ENCODE measurements at regions not wholly inside any gene's neighbourhood (a gene's known extent, or its start where the extent isn't known, plus 50 kb on each side); places are given as distances from the start of the nearest gene placed in this dataset.

- no TSS peak for BruUV-seq (replicated peaks)
- POLR2A ChIA-PET, result no interaction called here
Measured at GRCh38 chr13:38494445-38494844, 144.8 kb downstream of the UFM1 start.

More at GRCh38 chr13:38494445-38494844, 144.8 kb downstream of the UFM1 start:
- CTCF ChIA-PET, result no interaction called here
- intact Hi-C loops (cut with micrococcal nuclease; ENCODE audit: unreplicated experiment), result no loop called here
- 4% methylated on average over 2 of the region's 2 CpGs for WGBS (ENCODE audit: insufficient coverage, insufficient replicate concordance, low lambda C conversion rate, missing lambda C conversion rate)
- no peak overlapping the region for H3K27ac ChIP-seq (ENCODE audit: control insufficient read depth, insufficient read depth)
- H3K9ac ChIP-seq (ENCODE audit: control insufficient read depth, insufficient read depth, low read length), result no peak overlapping the region
- no peak overlapping the region for H3K4me2 ChIP-seq (ENCODE audit: control insufficient read depth, insufficient read depth)
- H3K4me3 ChIP-seq, result no peak overlapping the region
- RAD21 ChIA-PET (ENCODE audit: unreplicated experiment), result no interaction called here
- in situ Hi-C loops (cut with MboI), result no loop called here
- H3K79me2 ChIP-seq (ENCODE audit: control insufficient read depth, insufficient read depth, low read length), result no peaks in the 10 kb centered on the region
- no peaks in the 10 kb centered on the region for H3K9me3 ChIP-seq (replicated peaks; ENCODE audit: control insufficient read depth, insufficient read depth, low read length)
- no peak overlapping the region for H2AFZ ChIP-seq (ENCODE audit: control insufficient read depth, low read depth, low read length)
- SMC1A ChIA-PET (ENCODE audit: uncharacterized antibody, unreplicated experiment), result no interaction called here
- no peaks in the 10 kb centered on the region for H3K4me1 ChIP-seq (ENCODE audit: control insufficient read depth, insufficient read depth, low read length)
- ATAC-seq, result no peak
- FAIRE-seq, result no peak
- DNase-seq (ENCODE audit: low read depth, low spot score), result no peak
- no peaks in the 10 kb centered on the region for H4K20me1 ChIP-seq (ENCODE audit: control insufficient read depth, insufficient read depth)
- TF ChIP-seq YBX1 (IDR thresholded peaks at IDR 0.05), result no peak
- TF ChIP-seq CREM (IDR thresholded peaks at IDR 0.05; ENCODE audit: low read depth), result no peak
- no peak for TF ChIP-seq BCLAF1 (IDR thresholded peaks at IDR 0.05)
- no peak for TF ChIP-seq SMC3 (IDR thresholded peaks at IDR 0.05; ENCODE audit: borderline replicate concordance, low read length)
- TF ChIP-seq IRF5 (IDR thresholded peaks at IDR 0.05; ENCODE audit: borderline replicate concordance), result no peak
- no peak for TF ChIP-seq CREB1 (IDR thresholded peaks at IDR 0.05; ENCODE audit: low read depth)
- TF ChIP-seq RFX5 (IDR thresholded peaks at IDR 0.05; ENCODE audit: low read depth, low read length), result no peak
- TF ChIP-seq RB1 (IDR thresholded peaks at IDR 0.05; ENCODE audit: borderline replicate concordance), result no peak
- no peak for TF ChIP-seq NBN (IDR thresholded peaks at IDR 0.05)
- no peak for TF ChIP-seq E2F8 (IDR thresholded peaks at IDR 0.05; ENCODE audit: low read depth, partially characterized antibody)
- TF ChIP-seq EGR1 (IDR thresholded peaks at IDR 0.05; ENCODE audit: borderline replicate concordance in 1 of 2, low read depth in 2 of 2, low read length in 2 of 2), result no peak
- no peaks in the 10 kb centered on the region for H3K27me3 ChIP-seq (replicated peaks in 1 of 2; ENCODE audit: control insufficient read depth in 2 of 2, insufficient read depth in 2 of 2, low read length in 1 of 2)
- H3K36me3 ChIP-seq (ENCODE audit: control insufficient read depth in 2 of 2, insufficient read depth in 2 of 2, low read length in 1 of 2), result no peaks in the 10 kb centered on the region

Measured in GM12878 (cell line).